Medulla oblongata (tissue), 1 donor: ENCODE measurements at regions not wholly inside any gene's neighbourhood (a gene's known extent, or its start where the extent isn't known, plus 50 kb on each side); places are given as distances from the start of the nearest gene placed in this dataset.
A peak's percentile ranks its signal among the peaks of the same experiment; 100 is the strongest.

ENCODE experiments used
- DNase-seq: peaks from one replicate; pipeline ENCODE4 v3.0.0-alpha.2; 2015; ENCODE audit errors: extremely low spot score

DNA sequence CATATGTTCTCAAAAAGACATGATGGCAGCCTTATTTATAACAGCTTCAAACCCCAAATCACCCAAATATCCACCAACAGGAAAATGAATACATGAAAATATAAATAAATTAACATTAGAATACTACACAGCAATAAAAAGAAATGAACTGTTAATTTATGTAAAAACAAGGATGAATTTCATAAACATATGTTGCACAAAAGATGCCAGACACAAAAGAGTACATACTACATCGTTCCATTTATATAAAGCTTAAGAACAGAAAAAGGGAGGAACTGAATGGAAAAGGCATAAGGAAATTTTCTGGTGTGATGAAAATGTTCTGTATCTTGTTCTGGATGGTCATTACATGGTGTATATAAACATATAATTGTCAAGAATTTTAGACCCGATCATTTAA lies 69.9 kb upstream of the TUSC7 start:
- no peak for DNase-seq

DNA sequence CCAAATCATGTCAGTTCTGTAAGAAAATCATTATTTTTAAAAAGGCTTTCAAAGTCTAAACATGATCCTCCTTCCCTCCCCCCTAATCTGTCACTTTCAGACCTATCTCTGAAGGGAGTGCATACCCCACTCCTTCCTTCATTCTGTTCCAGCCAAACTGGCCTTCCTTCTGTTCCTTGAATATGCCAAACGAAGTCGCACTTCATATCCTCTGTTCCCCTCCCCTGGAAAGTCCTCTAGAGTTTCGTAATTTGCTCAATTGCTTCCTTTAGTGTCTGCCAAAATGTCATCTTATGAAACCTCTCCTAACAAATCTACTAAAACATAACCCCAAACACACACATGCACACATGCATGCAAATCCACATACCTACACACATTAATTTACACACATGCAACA lies 69.5 kb upstream of the TUSC7 start:
- no peak for DNase-seq

DNA sequence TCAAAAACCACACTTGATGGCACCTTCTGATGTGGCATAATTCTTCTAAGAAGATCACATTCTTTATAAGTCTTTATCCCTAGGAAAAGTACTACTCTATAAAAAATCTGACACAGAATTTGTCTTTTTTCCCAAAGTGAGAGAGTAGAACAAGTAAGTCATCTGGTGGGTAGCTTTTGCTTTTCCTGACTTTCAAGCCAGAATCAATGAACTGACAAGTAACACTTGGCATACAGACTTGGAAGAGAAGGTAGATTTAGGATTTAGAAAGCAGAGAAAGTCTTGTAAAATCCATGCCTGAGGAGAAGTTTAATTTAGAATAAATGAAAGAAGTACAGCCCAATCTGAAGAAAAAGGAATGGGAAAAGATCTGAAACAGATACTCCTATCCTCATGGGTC lies 66.6 kb upstream of the TUSC7 start:
- DNase-seq: peak; percentile 15

DNA sequence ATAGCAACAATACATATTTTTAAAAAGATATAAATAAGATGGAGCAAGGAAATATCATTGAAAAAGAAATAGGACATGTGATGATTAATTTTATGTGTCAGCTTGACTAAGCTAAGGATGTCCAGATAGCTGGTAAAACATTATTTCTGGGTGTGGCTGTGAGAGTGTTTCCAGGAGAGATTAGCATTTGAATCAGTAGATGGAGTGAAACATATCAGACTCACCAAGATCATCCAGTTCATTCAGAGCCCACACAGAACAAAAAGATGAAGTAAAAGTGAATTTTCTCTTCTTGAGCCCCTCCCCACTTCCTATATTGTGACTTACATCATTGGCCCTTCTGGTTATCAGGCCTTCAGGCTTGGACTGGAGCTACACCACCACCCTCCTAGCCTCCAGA lies 61.6 kb upstream of the TUSC7 start:
- no peak for DNase-seq
